ENCODE measurements at regions not wholly inside any gene's neighbourhood (a gene's known extent, or its start where the extent isn't known, plus 50 kb on each side); places are given as distances from the start of the nearest gene placed in this dataset.

DNA sequence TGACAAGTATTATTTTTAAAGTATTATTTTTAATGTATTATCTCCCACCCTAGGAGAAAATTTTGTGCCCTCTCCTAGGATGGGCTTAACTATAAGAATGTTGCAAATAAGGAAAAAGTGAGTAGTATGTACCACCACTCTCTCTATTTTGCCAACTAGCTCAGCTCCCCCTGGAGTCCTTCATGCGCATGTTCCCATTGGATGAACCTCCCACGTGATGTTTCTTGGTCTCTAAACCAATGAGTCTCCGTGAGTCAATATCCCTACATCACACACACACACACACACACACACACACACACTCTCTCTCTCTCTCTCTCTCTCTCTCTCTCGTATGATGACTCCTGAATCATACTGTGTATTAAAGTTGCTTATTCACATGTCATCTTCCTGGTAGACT is 129.7 kb upstream of the ZFP42 start:
- TF ChIP-seq SPI1 (IDR thresholded peaks at IDR 0.05; ENCODE audit: borderline replicate concordance, low read depth) = no peak
- no peak for TF ChIP-seq GABPA (IDR thresholded peaks at IDR 0.05; ENCODE audit: low read depth)
- TF ChIP-seq, protein P1, sequence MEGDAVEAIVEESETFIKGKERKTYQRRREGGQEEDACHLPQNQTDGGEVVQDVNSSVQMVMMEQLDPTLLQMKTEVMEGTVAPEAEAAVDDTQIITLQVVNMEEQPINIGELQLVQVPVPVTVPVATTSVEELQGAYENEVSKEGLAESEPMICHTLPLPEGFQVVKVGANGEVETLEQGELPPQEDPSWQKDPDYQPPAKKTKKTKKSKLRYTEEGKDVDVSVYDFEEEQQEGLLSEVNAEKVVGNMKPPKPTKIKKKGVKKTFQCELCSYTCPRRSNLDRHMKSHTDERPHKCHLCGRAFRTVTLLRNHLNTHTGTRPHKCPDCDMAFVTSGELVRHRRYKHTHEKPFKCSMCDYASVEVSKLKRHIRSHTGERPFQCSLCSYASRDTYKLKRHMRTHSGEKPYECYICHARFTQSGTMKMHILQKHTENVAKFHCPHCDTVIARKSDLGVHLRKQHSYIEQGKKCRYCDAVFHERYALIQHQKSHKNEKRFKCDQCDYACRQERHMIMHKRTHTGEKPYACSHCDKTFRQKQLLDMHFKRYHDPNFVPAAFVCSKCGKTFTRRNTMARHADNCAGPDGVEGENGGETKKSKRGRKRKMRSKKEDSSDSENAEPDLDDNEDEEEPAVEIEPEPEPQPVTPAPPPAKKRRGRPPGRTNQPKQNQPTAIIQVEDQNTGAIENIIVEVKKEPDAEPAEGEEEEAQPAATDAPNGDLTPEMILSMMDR (IDR thresholded peaks at IDR 0.05; ENCODE audit: insufficient read depth, low read length) = no peak
- no peak for TF ChIP-seq POLR2AphosphoS5 (IDR thresholded peaks at IDR 0.05; ENCODE audit: low read depth)
- TF ChIP-seq REST (IDR thresholded peaks at IDR 0.05; ENCODE audit: insufficient replicate concordance, low read depth) = no peak
- H3K27me3 ChIP-seq (ENCODE audit: insufficient read depth, poor library complexity, severe bottlenecking) = no peaks in the 10 kb centered on the region
- H3K27ac ChIP-seq (replicated peaks) = no peak overlapping the region
- no peak for DNase-seq (ENCODE audit: low read depth in 1 of 2, low spot score in 1 of 2)
- H3K4me3 ChIP-seq (replicated peaks; ENCODE audit: insufficient read depth, low read length) = no peak overlapping the region

GRCh38 chr4:187883049-187883448 is 112.5 kb upstream of the ZFP42 start:
- no peak for TF ChIP-seq REST (IDR thresholded peaks at IDR 0.05; ENCODE audit: insufficient replicate concordance, low read depth)
- no peak for TF ChIP-seq SPI1 (IDR thresholded peaks at IDR 0.05; ENCODE audit: borderline replicate concordance, low read depth)
- TF ChIP-seq, protein P1 (IDR thresholded peaks at IDR 0.05; ENCODE audit: insufficient read depth, low read length) = no peak
- TF ChIP-seq POLR2AphosphoS5 (IDR thresholded peaks at IDR 0.05; ENCODE audit: low read depth) = no peak
- H3K27me3 ChIP-seq (ENCODE audit: insufficient read depth, poor library complexity, severe bottlenecking) = no peaks in the 10 kb centered on the region
- no peak overlapping the region for H3K4me3 ChIP-seq (replicated peaks; ENCODE audit: insufficient read depth, low read length)
- no peak overlapping the region for H3K27ac ChIP-seq (replicated peaks)
- no peak for DNase-seq (ENCODE audit: low read depth in 1 of 2, low spot score in 1 of 2)

GRCh38 chr4:187883836-187884475 is 111.6 kb upstream of the ZFP42 start:
- Histone ChIP-seq H3K27ac (replicated peaks) (no peak overlapping the region), H3K27me3 (ENCODE audit: insufficient read depth, poor library complexity, severe bottlenecking) (no peaks in the 10 kb centered on the region), H3K4me3 (replicated peaks; ENCODE audit: insufficient read depth, low read length) (no peak overlapping the region)
- TF ChIP-seq, protein P1 (IDR thresholded peaks at IDR 0.05; ENCODE audit: insufficient read depth, low read length) = no peak
- TF ChIP-seq GABPA (IDR thresholded peaks at IDR 0.05; ENCODE audit: low read depth) (no peak), SPI1 (IDR thresholded peaks at IDR 0.05; ENCODE audit: borderline replicate concordance, low read depth) (no peak), POLR2AphosphoS5 (IDR thresholded peaks at IDR 0.05; ENCODE audit: low read depth) (no peak), REST (IDR thresholded peaks at IDR 0.05; ENCODE audit: insufficient replicate concordance, low read depth) (no peak)
- no peak for DNase-seq (ENCODE audit: low read depth in 1 of 2, low spot score in 1 of 2)
